ENCODE measurements at regions not wholly inside any gene's neighbourhood (a gene's known extent, or its start where the extent isn't known, plus 50 kb on each side); places are given as distances from the start of the nearest gene placed in this dataset.

GRCh38 chr12:14048941-14049545 is 67.6 kb upstream of the GRIN2B start:
- TF ChIP-seq EZH2 (conservative IDR thresholded peaks at IDR 0.05; ENCODE audit: low read depth, low read length) (no peak), USF2 (IDR thresholded peaks at IDR 0.05; ENCODE audit: low read depth, low read length) (no peak), USF2 (CRISPR knock-in tag; IDR thresholded peaks at IDR 0.05; ENCODE audit: borderline replicate concordance) (no peak), HOXA7 (CRISPR knock-in tag; IDR thresholded peaks at IDR 0.05) (no peak), TAF1 (CRISPR knock-in tag; IDR thresholded peaks at IDR 0.05) (no peak), MAFF (IDR thresholded peaks at IDR 0.05; ENCODE audit: low read depth, low read length) (no peak), ZBTB21 (CRISPR knock-in tag; IDR thresholded peaks at IDR 0.05) (no peak), JUND (CRISPR knock-in tag; IDR thresholded peaks at IDR 0.05) (no peak)

All from HepG2 (cell line).